Endodermal cell (in vitro differentiated cells): ENCODE measurements at regions not wholly inside any gene's neighbourhood (a gene's known extent, or its start where the extent isn't known, plus 50 kb on each side); places are given as distances from the start of the nearest gene placed in this dataset.

ENCODE experiments used
- DNase-seq: peaks from one replicate; pipeline ENCODE4 v3.0.0-alpha.2; 2017
- H3K27ac ChIP-seq: 2 replicates; pipeline ENCODE4 v1.5.1; 2013; ENCODE audit warnings: mild to moderate bottlenecking, low read depth, low read length, moderate library complexity
- H3K27me3 ChIP-seq: 2 replicates; pipeline ENCODE4 v1.6.1; 2013; ENCODE audit warnings: mild to moderate bottlenecking, low read length, moderate library complexity; ENCODE audit not compliant: insufficient read depth, control insufficient read depth, poor library complexity, severe bottlenecking
- H3K36me3 ChIP-seq: 2 replicates; pipeline ENCODE4 v1.7.0; 2013; ENCODE audit warnings: mild to moderate bottlenecking, low read length, moderate library complexity; ENCODE audit not compliant: control insufficient read depth, insufficient read depth
- H3K4me1 ChIP-seq: one replicate; pipeline ENCODE4 v1.7.0; 2013; ENCODE audit warnings: low read length; ENCODE audit not compliant: control insufficient read depth, insufficient read depth
- H3K4me3 ChIP-seq: 2 replicates; pipeline ENCODE4 v1.5.1; 2013; ENCODE audit warnings: mild to moderate bottlenecking, low read length, moderate library complexity
- H3K9ac ChIP-seq: 2 replicates; pipeline ENCODE4 v1.6.1; 2013; ENCODE audit warnings: mild to moderate bottlenecking, low read length, moderate library complexity; ENCODE audit not compliant: poor library complexity, severe bottlenecking; ENCODE audit errors: extremely low read depth
- H3K9me3 ChIP-seq: 2 replicates; pipeline ENCODE4 v1.6.1; 2013; ENCODE audit warnings: mild to moderate bottlenecking, low read length, moderate library complexity; ENCODE audit not compliant: control insufficient read depth
- H3K27ac Mint-ChIP-seq: 2 replicates; pipeline ENCODE4 v1.8.0; 2020; ENCODE audit warnings: mixed read lengths
- H3K27me3 Mint-ChIP-seq: 2 replicates; pipeline ENCODE4 v1.8.0; 2021; ENCODE audit warnings: mild to moderate bottlenecking, mixed read lengths; ENCODE audit not compliant: insufficient read depth
- H3K36me3 Mint-ChIP-seq: 2 replicates; pipeline ENCODE4 v1.8.0; 2020; ENCODE audit warnings: low read depth, mixed read lengths
- H3K4me1 Mint-ChIP-seq: 2 replicates; pipeline ENCODE4 v1.8.0; 2020; ENCODE audit warnings: mixed read lengths
- H3K4me3 Mint-ChIP-seq: 2 replicates; pipeline ENCODE4 v1.8.0; 2020; ENCODE audit warnings: mild to moderate bottlenecking, moderate library complexity, mixed read lengths
- H3K9me3 Mint-ChIP-seq: 2 replicates; pipeline ENCODE4 v1.8.0; 2020; ENCODE audit warnings: mild to moderate bottlenecking, mixed read lengths
- CTCF ChIP-seq: fragments of 200-600 bp; sonication (generic); conservative IDR thresholded peaks from 2 replicates; pipeline ENCODE4 v1.5.0; 2021; ENCODE audit warnings: antibody characterized with exemption, mild to moderate bottlenecking
- WGBS, 2 experiments: methylation state at CpG; one replicate each; pipeline versions ENCODE4 v1.1.5 to v1.1.7; 2013; ENCODE audit warnings: missing lambda C conversion rate in 2 of 2, mixed read lengths in 1 of 2; ENCODE audit not compliant: insufficient coverage in 1 of 2, insufficient read length in 1 of 2; 5-methylcytosine and 5-hydroxymethylcytosine counted together

- Histone ChIP-seq H3K36me3 (no peaks in the 10 kb centered on the region), H3K9ac (no peak overlapping the region), H3K4me3 (no peak overlapping the region), H3K27ac (no peak overlapping the region), H3K9me3 (no peaks in the 10 kb centered on the region), H3K4me1 (no peaks in the 10 kb centered on the region), H3K27me3 (no peaks in the 10 kb centered on the region)
- Mint-ChIP-seq H3K4me3 (no peak overlapping the region), H3K36me3 (no peaks in the 10 kb centered on the region), H3K9me3 (no peaks in the 10 kb centered on the region), H3K27ac (no peak overlapping the region), H3K4me1 (peaks cover 4% of the 10 kb centered on the region), H3K27me3 (no peaks in the 10 kb centered on the region)
- WGBS, 2 experiments, result 86 to 91% methylated on average over 1 to 4 of the region's 4 CpGs
- TF ChIP-seq CTCF, result no peak
- DNase-seq, result no peak
Observed at GRCh38 chr5:67431191-67431590, 234.6 kb upstream of the CD180 start.

GRCh38 chr5:67427850-67428298 is 231.3 kb upstream of the CD180 start:
- no peak overlapping the region for H3K27ac ChIP-seq
- no peak for TF ChIP-seq CTCF
- Mint-ChIP-seq H3K36me3 (no peaks in the 10 kb centered on the region), H3K4me1 (peaks cover 4% of the 10 kb centered on the region), H3K27me3 (no peaks in the 10 kb centered on the region), H3K9me3 (no peaks in the 10 kb centered on the region), H3K4me3 (no peak overlapping the region), H3K27ac (no peak overlapping the region)
- no peaks in the 10 kb centered on the region for H3K27me3 ChIP-seq
- H3K36me3 ChIP-seq, result no peaks in the 10 kb centered on the region
- DNase-seq, result no peak
- no peak overlapping the region for H3K4me3 ChIP-seq
- whole genome bisulfite sequencing, 2 experiments, result 82 to 89% methylated on average over 3 to 4 of the region's 4 CpGs
- no peaks in the 10 kb centered on the region for H3K9me3 ChIP-seq
- H3K4me1 ChIP-seq, result no peaks in the 10 kb centered on the region
- no peak overlapping the region for H3K9ac ChIP-seq

GRCh38 chr5:67426961-67427849 is 230.6 kb upstream of the CD180 start:
- Histone ChIP-seq H3K9ac (no peak overlapping the region), H3K36me3 (no peaks in the 10 kb centered on the region), H3K4me3 (no peak overlapping the region), H3K9me3 (no peaks in the 10 kb centered on the region), H3K27ac (no peak overlapping the region), H3K4me1 (no peaks in the 10 kb centered on the region), H3K27me3 (no peaks in the 10 kb centered on the region)
- no peak overlapping the region for H3K27ac Mint-ChIP-seq
- WGBS, 2 experiments, result 82% methylated on average over 2 of the region's 2 CpGs; no CpG with 5 or more reads in 1 of the 2 experiments
- H3K36me3 Mint-ChIP-seq, result no peaks in the 10 kb centered on the region
- H3K4me1 Mint-ChIP-seq, result peaks cover 4% of the 10 kb centered on the region
- no peak for TF ChIP-seq CTCF
- H3K9me3 Mint-ChIP-seq, result no peaks in the 10 kb centered on the region
- DNase-seq, result no peak
- H3K4me3 Mint-ChIP-seq, result no peak overlapping the region
- H3K27me3 Mint-ChIP-seq, result no peaks in the 10 kb centered on the region
